Pancreas (tissue), 10 donors: ENCODE measurements at regions not wholly inside any gene's neighbourhood (a gene's known extent, or its start where the extent isn't known, plus 50 kb on each side); places are given as distances from the start of the nearest gene placed in this dataset.

ENCODE experiments used
- ATAC-seq, 4 donors: fragments of 200-7000 bp; cut with Tn5 transposase; one replicate each; pipeline versions ENCODE4 v1.8.0 to v1.9.1; 2020; ENCODE audit warnings: mild to moderate bottlenecking in 4 of 4, moderate library complexity in 4 of 4
- DNase-seq, 6 donors: peaks; one replicate each; pipeline ENCODE4 v3.0.0-alpha.2; 2020
- FAIRE-seq: peaks from 2 replicates; lab custom pipeline; 2012; peaks lifted over from hg19 to GRCh38; lab: Jason Lieb, UNC
- H3K27ac ChIP-seq, 4 donors: fragments of 200-600 bp; sonication (generic); 1 replicate in 3 of 4; 2 replicates in 1 of 4; pipeline versions ENCODE4 v1.5.0 to v1.8.0; 2020
- H3K27me3 ChIP-seq, 4 donors: fragments of 200-600 bp; one replicate each; pipeline ENCODE4 v1.8.0; 2021
- H3K36me3 ChIP-seq, 3 donors: fragments of 200-600 bp; sonication (generic) in 1 of 3; one replicate each; pipeline versions ENCODE4 v1.5.0 to v1.8.0; 2020 to 2021
- H3K4me1 ChIP-seq, 3 donors: fragments of 200-600 bp; one replicate each; pipeline ENCODE4 v1.8.0; 2021
- H3K4me3 ChIP-seq, 4 donors: fragments of 200-600 bp; sonication (generic) in 2 of 4; one replicate each; pipeline versions ENCODE4 v1.5.0 to v1.8.0; 2020 to 2021
- H3K9me3 ChIP-seq, 4 donors: fragments of 200-600 bp; one replicate each; pipeline ENCODE4 v1.8.0; 2021
- WGBS, 2 donors: extraction: QIAGEN DNeasy Blood & Tissue Kit; methylation state at CpG; one replicate each; pipeline ENCODE4 v1.1.7; 2013; 5-methylcytosine and 5-hydroxymethylcytosine counted together
- intact Hi-C, 3 donors: fragments of 100-400 bp; cut with DNase I; formaldehyde crosslinking; loops; one replicate each; pipeline versions ENCODE4 v1.11.1 to v1.14.2; 2022
- TF ChIP-seq, protein P1 (sequence below), 4 donors: fragments of 200-600 bp; sonication (generic) in 3 of 4; IDR thresholded peaks; one replicate each; pipeline versions ENCODE4 v1.5.0 to v1.8.0; 2021; ENCODE audit warnings: antibody characterized with exemption in 4 of 4
- donor health status: healthy with polysubstance abuse.
- donor health status: DM: no; HTN: no; CAD: no; lungs with moderate emphysema.
- donor health status: DM: no; HTN: no; CAD: no.
- donor health status: control.
- donor health status: control.
- donor health status: Bipolar disorder and iron deficiency.
- donor health status: DM: yes; HTN: yes; CAD: no.
- donor health status: DM: no; HTN: no; CAD: no.
- donor health status: DM: no; HTN: no; CAD: no.
- donor health status: DM: yes; HTN: yes; CAD: no.

DNA sequence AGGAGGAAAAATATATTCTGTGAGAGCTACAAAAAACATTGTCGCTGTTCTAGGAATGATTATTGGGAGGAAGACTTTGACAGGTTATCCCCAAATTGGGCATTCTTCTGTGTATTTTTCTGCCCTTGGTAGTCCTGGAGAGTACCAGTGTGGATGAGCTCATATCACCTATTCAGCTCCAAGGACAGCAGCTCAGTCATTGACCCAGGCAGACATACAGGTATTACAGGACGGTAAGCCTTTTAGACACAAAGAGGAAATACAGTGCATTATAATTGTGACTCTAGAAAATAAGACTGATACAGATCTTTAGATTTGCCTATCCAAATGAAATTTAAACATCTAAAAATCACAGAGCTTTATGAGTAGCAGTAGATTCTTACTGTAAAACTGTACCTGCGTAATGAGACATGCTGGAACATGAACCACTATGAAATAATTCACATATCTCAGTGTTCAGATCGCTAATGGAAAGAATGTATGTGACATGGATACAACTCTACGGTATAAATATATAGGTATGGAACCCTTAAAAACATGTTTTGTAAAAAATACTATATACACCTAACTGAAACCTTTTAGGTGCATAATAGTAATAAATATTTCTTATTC, 56.0 kb downstream of the PLK2 start:
- no peak for DNase-seq
- FAIRE-seq: no peak
- TF ChIP-seq, protein P1, sequence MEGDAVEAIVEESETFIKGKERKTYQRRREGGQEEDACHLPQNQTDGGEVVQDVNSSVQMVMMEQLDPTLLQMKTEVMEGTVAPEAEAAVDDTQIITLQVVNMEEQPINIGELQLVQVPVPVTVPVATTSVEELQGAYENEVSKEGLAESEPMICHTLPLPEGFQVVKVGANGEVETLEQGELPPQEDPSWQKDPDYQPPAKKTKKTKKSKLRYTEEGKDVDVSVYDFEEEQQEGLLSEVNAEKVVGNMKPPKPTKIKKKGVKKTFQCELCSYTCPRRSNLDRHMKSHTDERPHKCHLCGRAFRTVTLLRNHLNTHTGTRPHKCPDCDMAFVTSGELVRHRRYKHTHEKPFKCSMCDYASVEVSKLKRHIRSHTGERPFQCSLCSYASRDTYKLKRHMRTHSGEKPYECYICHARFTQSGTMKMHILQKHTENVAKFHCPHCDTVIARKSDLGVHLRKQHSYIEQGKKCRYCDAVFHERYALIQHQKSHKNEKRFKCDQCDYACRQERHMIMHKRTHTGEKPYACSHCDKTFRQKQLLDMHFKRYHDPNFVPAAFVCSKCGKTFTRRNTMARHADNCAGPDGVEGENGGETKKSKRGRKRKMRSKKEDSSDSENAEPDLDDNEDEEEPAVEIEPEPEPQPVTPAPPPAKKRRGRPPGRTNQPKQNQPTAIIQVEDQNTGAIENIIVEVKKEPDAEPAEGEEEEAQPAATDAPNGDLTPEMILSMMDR (IDR thresholded peaks at IDR 0.05): no peak
- ATAC-seq: no peak
- Histone ChIP-seq H3K27me3 (no peaks in the 10 kb centered on the region), H3K36me3 (no peaks in the 10 kb centered on the region), H3K4me1 (no peaks in the 10 kb centered on the region), H3K9me3 (no peaks in the 10 kb centered on the region), H3K27ac (no peak overlapping the region), H3K4me3 (no peak overlapping the region)
- WGBS, 2 donors: 93 to 94% methylated on average over 5 of the region's 5 CpGs
- intact Hi-C loops: no loop called here

DNA sequence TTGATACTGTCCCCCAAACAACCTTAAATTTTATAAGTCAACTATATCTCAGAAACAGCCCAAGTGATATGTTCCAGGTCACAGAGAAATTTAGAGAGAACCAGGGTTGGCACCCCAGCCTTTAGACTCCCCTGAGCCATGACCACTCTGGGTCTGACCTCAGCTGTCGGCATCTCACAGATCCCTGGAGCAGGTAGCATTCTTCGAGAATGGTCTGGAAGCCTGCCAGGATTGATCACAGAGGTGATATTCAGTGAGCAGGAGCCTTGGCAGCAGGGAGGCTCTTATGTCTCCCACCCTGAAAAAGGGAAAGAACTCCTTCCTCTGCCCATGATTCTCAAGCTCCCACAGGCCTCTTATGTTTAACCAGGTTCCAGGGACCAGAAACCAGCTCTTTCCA, 58.2 kb downstream of the PLK2 start:
- Histone ChIP-seq H3K4me3 (no peak overlapping the region), H3K27me3 (no peaks in the 10 kb centered on the region), H3K27ac (no peak overlapping the region), H3K36me3 (no peaks in the 10 kb centered on the region), H3K9me3 (no peaks in the 10 kb centered on the region), H3K4me1 (no peaks in the 10 kb centered on the region)
- TF ChIP-seq, protein P1 (IDR thresholded peaks at IDR 0.05): no peak
- intact Hi-C loops: no loop called here
- 59 to 63% methylated on average over 2 of the region's 2 CpGs for WGBS, 2 donors
- DNase-seq (no peak), ATAC-seq (no peak), FAIRE-seq (no peak)

GRCh38 chr5:58400737-58401136, 59.1 kb downstream of the PLK2 start:
- Histone ChIP-seq H3K4me1 (no peaks in the 10 kb centered on the region), H3K27me3 (no peaks in the 10 kb centered on the region), H3K27ac (no peak overlapping the region), H3K36me3 (no peaks in the 10 kb centered on the region), H3K4me3 (no peak overlapping the region), H3K9me3 (no peaks in the 10 kb centered on the region)
- DNase-seq (no peak), ATAC-seq (no peak), FAIRE-seq (no peak)
- intact Hi-C loops: no loop called here
- WGBS, 2 donors: 86 to 91% methylated on average over 2 of the region's 2 CpGs
- TF ChIP-seq, protein P1 (IDR thresholded peaks at IDR 0.05): no peak

GRCh38 chr5:58399951-58400350, 59.9 kb downstream of the PLK2 start:
- 96 to 97% methylated on average over 1 of the region's 1 CpG for WGBS, 2 donors
- TF ChIP-seq, protein P1 (IDR thresholded peaks at IDR 0.05): no peak
- no peak for FAIRE-seq

GRCh38 chr5:58394339-58394738, 65.5 kb downstream of the PLK2 start:
- Histone ChIP-seq H3K4me1 (no peaks in the 10 kb centered on the region), H3K27me3 (no peaks in the 10 kb centered on the region), H3K4me3 (no peak overlapping the region), H3K9me3 (no peaks in the 10 kb centered on the region), H3K36me3 (no peaks in the 10 kb centered on the region), H3K27ac (no peak overlapping the region)
- intact Hi-C loops: no loop called here
- TF ChIP-seq, protein P1 (IDR thresholded peaks at IDR 0.05): no peak
- 84 to 87% methylated on average over 2 of the region's 2 CpGs for whole genome bisulfite sequencing, 2 donors
- DNase-seq: no peak
- no peak for FAIRE-seq
- no peak for ATAC-seq

More at GRCh38 chr5:58399951-58400350, 59.9 kb downstream of the PLK2 start:
- Histone ChIP-seq H3K4me1 (no peaks in the 10 kb centered on the region), H3K27me3 (no peaks in the 10 kb centered on the region), H3K4me3 (no peak overlapping the region), H3K36me3 (no peaks in the 10 kb centered on the region), H3K9me3 (no peaks in the 10 kb centered on the region), H3K27ac (no peak overlapping the region)
- DNase-seq: no peak
- ATAC-seq: no peak
- intact Hi-C loops: no loop called here
